ENCODE measurements at regions not wholly inside any gene's neighbourhood (a gene's known extent, or its start where the extent isn't known, plus 50 kb on each side); places are given as distances from the start of the nearest gene placed in this dataset.

DNA sequence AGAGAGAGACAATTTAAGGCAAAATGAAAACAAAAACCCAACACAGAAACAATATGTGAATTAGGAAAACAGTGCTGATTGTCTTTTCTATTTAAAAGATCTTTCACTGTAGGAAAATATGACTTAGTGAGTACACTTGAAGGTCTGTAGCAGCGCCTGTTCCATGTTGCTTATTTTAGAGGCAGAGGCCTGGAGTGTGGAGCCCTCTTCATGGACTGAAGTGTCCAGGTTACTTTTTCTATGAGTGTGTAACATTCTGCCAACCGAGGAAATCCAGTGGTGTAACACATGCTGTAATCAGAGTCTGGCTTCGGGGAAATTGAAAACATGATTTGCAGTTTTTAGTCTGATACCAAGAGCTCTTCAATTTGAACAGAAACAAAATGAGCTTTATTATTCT is 64.0 kb upstream of the GPRIN3 start:
- TF ChIP-seq CREB1 (IDR thresholded peaks at IDR 0.05; ENCODE audit: low read depth) (no peak), USF1 (IDR thresholded peaks at IDR 0.05) (no peak), TCF12 (IDR thresholded peaks at IDR 0.05; ENCODE audit: low read depth) (no peak), CEBPB (IDR thresholded peaks at IDR 0.05) (no peak), NFIC (IDR thresholded peaks at IDR 0.05) (no peak), MAX (IDR thresholded peaks at IDR 0.05) (no peak), EP300 (IDR thresholded peaks at IDR 0.05; ENCODE audit: borderline replicate concordance) (no peak), EGR1 (IDR thresholded peaks at IDR 0.05) (no peak), TEAD4 (IDR thresholded peaks at IDR 0.05) (no peak), YY1 (IDR thresholded peaks at IDR 0.05; ENCODE audit: low read depth) (no peak), FOXM1 (IDR thresholded peaks at IDR 0.05; ENCODE audit: borderline replicate concordance, low read depth) (no peak), TAF1 (IDR thresholded peaks at IDR 0.05; ENCODE audit: low read depth) (no peak), RAD21 (IDR thresholded peaks at IDR 0.05; ENCODE audit: low read depth) (no peak)
- TF ChIP-seq, protein P1, sequence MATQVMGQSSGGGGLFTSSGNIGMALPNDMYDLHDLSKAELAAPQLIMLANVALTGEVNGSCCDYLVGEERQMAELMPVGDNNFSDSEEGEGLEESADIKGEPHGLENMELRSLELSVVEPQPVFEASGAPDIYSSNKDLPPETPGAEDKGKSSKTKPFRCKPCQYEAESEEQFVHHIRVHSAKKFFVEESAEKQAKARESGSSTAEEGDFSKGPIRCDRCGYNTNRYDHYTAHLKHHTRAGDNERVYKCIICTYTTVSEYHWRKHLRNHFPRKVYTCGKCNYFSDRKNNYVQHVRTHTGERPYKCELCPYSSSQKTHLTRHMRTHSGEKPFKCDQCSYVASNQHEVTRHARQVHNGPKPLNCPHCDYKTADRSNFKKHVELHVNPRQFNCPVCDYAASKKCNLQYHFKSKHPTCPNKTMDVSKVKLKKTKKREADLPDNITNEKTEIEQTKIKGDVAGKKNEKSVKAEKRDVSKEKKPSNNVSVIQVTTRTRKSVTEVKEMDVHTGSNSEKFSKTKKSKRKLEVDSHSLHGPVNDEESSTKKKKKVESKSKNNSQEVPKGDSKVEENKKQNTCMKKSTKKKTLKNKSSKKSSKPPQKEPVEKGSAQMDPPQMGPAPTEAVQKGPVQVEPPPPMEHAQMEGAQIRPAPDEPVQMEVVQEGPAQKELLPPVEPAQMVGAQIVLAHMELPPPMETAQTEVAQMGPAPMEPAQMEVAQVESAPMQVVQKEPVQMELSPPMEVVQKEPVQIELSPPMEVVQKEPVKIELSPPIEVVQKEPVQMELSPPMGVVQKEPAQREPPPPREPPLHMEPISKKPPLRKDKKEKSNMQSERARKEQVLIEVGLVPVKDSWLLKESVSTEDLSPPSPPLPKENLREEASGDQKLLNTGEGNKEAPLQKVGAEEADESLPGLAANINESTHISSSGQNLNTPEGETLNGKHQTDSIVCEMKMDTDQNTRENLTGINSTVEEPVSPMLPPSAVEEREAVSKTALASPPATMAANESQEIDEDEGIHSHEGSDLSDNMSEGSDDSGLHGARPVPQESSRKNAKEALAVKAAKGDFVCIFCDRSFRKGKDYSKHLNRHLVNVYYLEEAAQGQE (IDR thresholded peaks at IDR 0.05; ENCODE audit: low read depth): no peak

- no peak for TF ChIP-seq CREB1 (IDR thresholded peaks at IDR 0.05; ENCODE audit: low read depth)
- no peak for TF ChIP-seq FOXM1 (IDR thresholded peaks at IDR 0.05; ENCODE audit: borderline replicate concordance, low read depth)
- no peak for TF ChIP-seq MAX (IDR thresholded peaks at IDR 0.05)
- TF ChIP-seq, protein P1 (IDR thresholded peaks at IDR 0.05; ENCODE audit: low read depth): no peak
- no peak for TF ChIP-seq ZBTB7A (IDR thresholded peaks at IDR 0.05; ENCODE audit: low read depth)
Observed at GRCh38 chr4:89369581-89369980, 62.0 kb upstream of the GPRIN3 start.

- TF ChIP-seq TAF1 (IDR thresholded peaks at IDR 0.05; ENCODE audit: low read depth) (no peak), FOXM1 (IDR thresholded peaks at IDR 0.05; ENCODE audit: borderline replicate concordance, low read depth) (no peak), CEBPB (IDR thresholded peaks at IDR 0.05) (no peak), CREB1 (IDR thresholded peaks at IDR 0.05; ENCODE audit: low read depth) (no peak), MAX (IDR thresholded peaks at IDR 0.05) (no peak), TEAD4 (IDR thresholded peaks at IDR 0.05) (no peak), YY1 (IDR thresholded peaks at IDR 0.05; ENCODE audit: low read depth) (no peak)
- TF ChIP-seq, protein P1 (IDR thresholded peaks at IDR 0.05; ENCODE audit: low read depth): no peak
Observed at GRCh38 chr4:89368861-89369260, 61.3 kb upstream of the GPRIN3 start.

GRCh38 chr4:89365776-89366175 is 58.2 kb upstream of the GPRIN3 start:
- TF ChIP-seq EP300 (IDR thresholded peaks at IDR 0.05; ENCODE audit: borderline replicate concordance): no peak
- no peak for TF ChIP-seq CEBPB (IDR thresholded peaks at IDR 0.05)
- no peak for TF ChIP-seq YY1 (IDR thresholded peaks at IDR 0.05; ENCODE audit: low read depth)
- TF ChIP-seq FOXM1 (IDR thresholded peaks at IDR 0.05; ENCODE audit: borderline replicate concordance, low read depth): no peak
- TF ChIP-seq TEAD4 (IDR thresholded peaks at IDR 0.05): no peak
- TF ChIP-seq NFIC (IDR thresholded peaks at IDR 0.05): no peak
- TF ChIP-seq, protein P1 (IDR thresholded peaks at IDR 0.05; ENCODE audit: low read depth): no peak
- no peak for TF ChIP-seq USF1 (IDR thresholded peaks at IDR 0.05)
- TF ChIP-seq CREB1 (IDR thresholded peaks at IDR 0.05; ENCODE audit: low read depth): no peak
- no peak for TF ChIP-seq TCF12 (IDR thresholded peaks at IDR 0.05; ENCODE audit: low read depth)
- TF ChIP-seq MAX (IDR thresholded peaks at IDR 0.05): no peak
- TF ChIP-seq TAF1 (IDR thresholded peaks at IDR 0.05; ENCODE audit: low read depth): no peak
- no peak for TF ChIP-seq RAD21 (IDR thresholded peaks at IDR 0.05; ENCODE audit: low read depth)
- TF ChIP-seq ZBTB7A (IDR thresholded peaks at IDR 0.05; ENCODE audit: low read depth): no peak
- TF ChIP-seq EGR1 (IDR thresholded peaks at IDR 0.05): no peak
